ENCODE measurements at regions not wholly inside any gene's neighbourhood (a gene's known extent, or its start where the extent isn't known, plus 50 kb on each side); places are given as distances from the start of the nearest gene placed in this dataset.
"Not testable (repeated sequence)": the region's sequence is repeated elsewhere in the genome, so short reads cannot be mapped to it uniquely, and the experiment has no call there.

- H3K4ac ChIP-seq (ENCODE audit: low read depth, low read length); dilution Hi-C loops (cut with HindIII; ENCODE audit: low sequenced_read_pairs, unreplicated experiment); H3K14ac ChIP-seq (replicated peaks; ENCODE audit: low read depth, low read length); H3K9ac ChIP-seq (ENCODE audit: low read depth, low read length); H3K23ac ChIP-seq (ENCODE audit: low read depth, low read length); H2BK120ac ChIP-seq (ENCODE audit: low read depth, low read length); ATAC-seq (ENCODE audit: low read depth); H2AFZ ChIP-seq (replicated peaks; ENCODE audit: low read length, poor library complexity); H4K91ac ChIP-seq (ENCODE audit: insufficient read depth, low read depth, low read length); CTCF ChIA-PET; H3K27ac ChIP-seq (ENCODE audit: insufficient read depth, low read length); H3K79me1 ChIP-seq (ENCODE audit: low read depth in 1 of 2, low read length in 2 of 2); H3K18ac ChIP-seq (ENCODE audit: low read depth, low read length); H3K56ac ChIP-seq (ENCODE audit: extremely low read depth, insufficient read depth, low read length); H2AK9ac ChIP-seq (replicated peaks; ENCODE audit: low read depth, low read length, poor library complexity); H2BK15ac ChIP-seq (ENCODE audit: low read depth, low read length); DNase-seq; H3K36me3 ChIP-seq (ENCODE audit: control insufficient read depth, insufficient read depth, low read length); H2AK5ac ChIP-seq (ENCODE audit: low read depth, low read length); H3K9me3 ChIP-seq (ENCODE audit: control insufficient read depth, insufficient read depth, low read length); in situ Hi-C loops (cut with MboI; ENCODE audit: low sequenced_read_pairs); H3K4me3 ChIP-seq (ENCODE audit: insufficient read depth, low read depth, low read length); BruUV-seq (replicated peaks); H4K5ac ChIP-seq (ENCODE audit: low read depth, low read length); H3K27me3 ChIP-seq (ENCODE audit: control insufficient read depth, insufficient read depth, low read length); H3K4me1 ChIP-seq (ENCODE audit: control insufficient read depth, insufficient read depth, low read length); intact Hi-C loops (cut with micrococcal nuclease); H2BK5ac ChIP-seq (ENCODE audit: low read depth, low read length, poor library complexity, severe bottlenecking); POLR2A ChIA-PET (ENCODE audit: unreplicated experiment); H3K4me2 ChIP-seq (ENCODE audit: low read depth, low read length); H4K8ac ChIP-seq (ENCODE audit: low read depth in 2 of 2, low read length in 2 of 2); H2BK20ac ChIP-seq (ENCODE audit: low read depth, low read length); H3K9me1 ChIP-seq (ENCODE audit: insufficient read depth, low read length); H4K20me1 ChIP-seq (ENCODE audit: insufficient read depth, low read length): not testable (repeated sequence)
- WGBS, 2 experiments (ENCODE audit: extremely low coverage in 2 of 2, insufficient read length in 1 of 2): 60% methylated on average over 1 of the region's 17 CpGs; no CpG with 5 or more reads in 1 of the 2 experiments
Observed at GRCh38 chr5:62752056-62752997, 173.7 kb downstream of the LRRC70 start.

Data from IMR-90 (cell line).